Neural cell (in vitro differentiated cells): ENCODE measurements at regions not wholly inside any gene's neighbourhood (a gene's known extent, or its start where the extent isn't known, plus 50 kb on each side); places are given as distances from the start of the nearest gene placed in this dataset.

Experiments used
- CTCF ChIP-seq: fragments of 450-650 bp; IDR thresholded peaks from 2 replicates; pipeline ENCODE4 v1.5.1; 2014; ENCODE audit warnings: antibody characterized with exemption, mild to moderate bottlenecking, moderate library complexity; ENCODE audit not compliant: poor library complexity, severe bottlenecking
- EP300 ChIP-seq: fragments of 450-650 bp; conservative IDR thresholded peaks from 2 replicates; pipeline ENCODE4 v1.6.1; 2014; ENCODE audit warnings: antibody characterized with exemption, mild to moderate bottlenecking, moderate library complexity; ENCODE audit not compliant: poor library complexity, severe bottlenecking
- EZH2 ChIP-seq: fragments of 200-600, 300-800 bp; shearing (Covaris generic), sonication (generic); IDR thresholded peaks from 2 replicates; pipeline ENCODE4 v1.6.1; 2014; ENCODE audit warnings: antibody characterized with exemption, low read length, borderline replicate concordance, mild to moderate bottlenecking; ENCODE audit not compliant: insufficient read depth, poor library complexity, severe bottlenecking
- REST ChIP-seq: IDR thresholded peaks from 2 replicates; pipeline ENCODE4 v1.6.1; 2012; ENCODE audit warnings: borderline replicate concordance

DNA sequence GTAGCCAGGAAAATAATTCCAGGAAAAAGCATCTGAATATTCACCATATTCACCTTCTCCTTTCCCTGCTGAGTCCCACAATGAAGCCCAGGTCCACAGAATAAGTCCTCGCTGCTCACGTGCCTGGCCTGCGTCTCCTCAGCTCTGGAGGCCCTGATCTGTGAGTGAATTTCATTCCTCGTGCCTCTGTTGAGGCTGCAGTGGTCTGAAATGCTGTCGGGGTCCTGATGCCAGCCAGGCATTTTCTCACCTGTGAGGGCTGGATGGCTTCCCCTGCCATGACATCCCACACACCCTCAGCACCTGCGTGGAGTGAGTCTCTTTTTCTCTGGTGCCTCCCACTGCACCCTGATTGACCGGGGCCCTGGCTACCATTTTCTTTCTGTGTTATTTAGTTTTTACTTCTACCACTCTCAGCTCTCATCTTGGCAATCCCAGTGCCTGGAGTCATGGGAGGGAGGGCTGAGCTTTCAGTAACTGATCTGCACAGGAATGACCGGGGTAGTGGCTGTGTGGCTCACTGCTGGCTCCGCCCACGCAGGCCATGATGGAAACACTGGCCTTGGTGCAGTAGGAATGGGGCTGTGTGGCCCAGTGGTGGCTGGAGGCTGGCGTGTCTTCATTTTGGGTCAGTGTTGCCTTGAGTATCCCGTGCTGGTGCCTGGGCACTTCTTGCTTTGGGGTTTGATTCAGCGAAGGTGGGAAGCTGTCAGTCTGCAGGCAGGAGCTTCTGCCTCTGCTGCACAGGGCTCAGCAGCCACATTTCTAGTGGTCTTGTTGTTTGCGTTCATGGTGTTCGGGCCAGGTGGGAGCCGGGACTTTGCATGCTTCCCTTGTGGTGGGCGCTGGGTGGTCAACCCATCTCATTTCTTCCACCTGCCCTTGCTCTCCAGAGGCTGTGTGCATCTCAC, 807.2 kb downstream of the TBC1D22A start:
- TF ChIP-seq CTCF (no peak), REST (no peak), EZH2 (no peak), EP300 (no peak)
